OCI-LY1 (cell line): ENCODE measurements at regions not wholly inside any gene's neighbourhood (a gene's known extent, or its start where the extent isn't known, plus 50 kb on each side); places are given as distances from the start of the nearest gene placed in this dataset.

Experiments used
- CTCF ChIP-seq: fragments of 200-600 bp; sonication (generic), shearing (Covaris generic); IDR thresholded peaks from 2 replicates; pipeline ENCODE4 v1.5.1; 2017; ENCODE audit warnings: mild to moderate bottlenecking, antibody characterized with exemption, low read length, moderate library complexity, mixed read lengths
- EZH2 ChIP-seq: fragments of 200-600 bp; sonication (generic), shearing (Covaris generic); IDR thresholded peaks from 2 replicates; pipeline ENCODE4 v1.8.0; 2017; ENCODE audit warnings: borderline replicate concordance, mixed run types, mild to moderate bottlenecking, antibody characterized with exemption, low read length, moderate library complexity, mixed read lengths

DNA sequence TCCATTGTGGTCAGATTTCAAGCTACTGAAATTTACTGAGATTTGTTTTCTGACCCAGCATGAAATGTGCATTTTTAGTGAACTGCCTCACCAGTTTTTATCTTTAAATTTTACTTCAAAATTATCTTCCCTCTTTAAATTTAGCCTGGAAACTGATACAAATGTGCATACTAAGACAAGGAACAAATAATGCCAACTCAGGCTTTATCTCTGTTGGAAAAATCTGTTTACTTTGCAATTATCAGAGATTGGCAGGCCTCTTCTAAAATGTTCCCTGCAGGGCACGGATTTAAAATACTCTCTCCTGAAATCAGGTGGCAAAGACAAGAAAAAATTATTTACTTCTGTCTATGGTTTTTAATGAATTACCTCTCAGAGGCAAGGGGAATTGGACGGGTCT is 151.0 kb upstream of the PTCH1 start:
- no peak for TF ChIP-seq CTCF
- TF ChIP-seq EZH2 = no peak
